GM21737 (cell line): ENCODE measurements at regions not wholly inside any gene's neighbourhood (a gene's known extent, or its start where the extent isn't known, plus 50 kb on each side); places are given as distances from the start of the nearest gene placed in this dataset.
"Not testable (repeated sequence)": the region's sequence is repeated elsewhere in the genome, so short reads cannot be mapped to it uniquely, and the experiment has no call there.

Experiments used
- ATAC-seq: cut with Tn5 transposase; IDR thresholded peaks from one replicate; pipeline ENCODE4 v1.9.1; 2021; ENCODE audit warnings: mild to moderate bottlenecking, moderate library complexity; ENCODE audit not compliant: unreplicated experiment

DNA sequence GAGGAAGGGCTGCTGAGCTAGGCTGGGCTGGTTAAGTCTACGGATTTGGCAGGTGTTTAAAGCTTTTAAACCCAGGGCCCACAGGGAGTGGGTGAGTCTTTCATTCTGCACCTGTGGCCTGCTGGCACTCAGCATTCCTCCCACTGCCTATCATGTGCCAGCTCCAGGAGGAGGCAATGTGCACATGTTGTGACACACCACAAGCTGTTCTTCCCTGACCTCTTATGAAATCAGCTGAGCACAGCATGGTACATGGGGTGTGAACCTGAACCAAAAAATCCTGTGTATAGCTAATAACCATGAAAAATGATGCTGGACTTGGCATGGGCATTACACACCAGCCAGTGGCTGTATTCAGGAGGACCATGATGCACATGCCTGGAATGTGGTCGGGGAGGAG lies 297.9 kb upstream of the MMADHC start:
- ATAC-seq, result no peak

DNA sequence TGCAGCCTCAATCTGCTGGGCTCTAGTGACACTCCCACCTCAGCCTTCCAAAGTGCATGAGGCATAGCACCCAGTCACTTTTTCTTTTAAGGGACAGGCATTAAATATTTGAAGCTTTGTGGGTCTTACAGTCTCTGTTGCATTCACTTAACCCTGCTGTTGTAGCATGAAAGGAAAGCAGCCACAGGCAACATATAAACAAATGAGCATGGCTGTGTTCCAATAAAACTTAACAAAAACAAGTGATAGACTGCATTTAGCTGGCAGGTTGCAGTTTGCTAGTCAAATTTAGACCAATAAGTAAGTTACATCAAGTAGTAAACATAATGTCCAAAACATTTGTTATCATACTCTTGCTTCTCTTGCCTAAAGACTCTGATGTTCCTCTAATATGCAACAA lies 297.3 kb upstream of the MMADHC start:
- no peak for ATAC-seq

DNA sequence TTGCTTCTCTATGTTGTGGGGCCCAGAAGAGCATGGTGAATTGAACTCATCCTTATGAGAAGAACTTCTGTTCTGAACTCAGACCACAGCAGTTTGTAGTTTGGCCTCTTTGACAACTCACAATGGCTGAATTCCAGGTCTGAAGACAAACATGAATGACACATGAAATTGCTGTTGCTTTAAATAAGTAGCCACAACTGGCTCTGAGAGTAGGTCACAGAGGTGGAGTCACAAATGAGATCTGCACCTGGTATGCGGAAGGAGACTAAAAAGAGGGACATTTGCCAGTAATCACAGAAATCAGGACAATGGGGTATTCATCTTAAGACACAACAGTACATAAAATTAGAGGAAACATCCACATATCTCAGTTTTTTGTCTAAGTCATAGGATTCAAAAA lies 290.3 kb upstream of the MMADHC start:
- no peak for ATAC-seq

DNA sequence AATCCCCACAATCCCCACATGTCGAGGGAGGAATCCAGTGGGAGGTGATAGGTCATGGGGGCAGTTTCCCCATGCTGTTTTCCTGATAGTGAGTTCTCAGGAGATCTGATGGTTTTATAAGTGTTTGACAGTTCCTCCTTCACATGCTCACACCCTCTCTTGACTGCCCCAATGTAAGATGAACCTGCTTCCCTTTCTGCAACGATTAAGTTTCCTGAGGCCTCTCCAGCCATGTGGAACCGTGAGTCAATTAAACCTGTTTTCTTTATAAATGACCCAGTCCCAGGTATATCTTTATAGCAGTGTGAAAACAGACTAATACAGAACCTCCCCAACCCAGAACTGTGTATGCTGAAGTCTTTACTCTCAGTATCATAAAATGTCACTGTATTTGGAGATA lies 289.5 kb upstream of the MMADHC start:
- ATAC-seq, result no peak

DNA sequence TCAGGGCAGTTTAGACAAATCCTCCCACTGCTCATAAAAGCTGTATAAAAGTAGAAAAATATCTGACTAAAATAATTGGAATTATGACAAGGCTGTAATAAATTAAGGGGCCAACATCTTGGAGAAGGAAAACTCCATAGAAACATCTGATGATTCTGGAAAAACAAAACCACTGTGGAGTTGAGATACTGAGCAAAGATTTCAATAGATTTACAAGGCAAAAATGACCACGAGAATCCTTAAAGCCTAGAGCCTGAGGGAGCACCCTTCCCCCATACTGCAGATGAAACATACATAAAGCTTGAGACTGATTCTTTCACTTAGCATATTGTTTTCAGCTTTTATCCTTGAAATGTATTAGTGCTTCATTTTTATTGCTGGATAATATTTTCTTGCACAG lies 286.4 kb upstream of the MMADHC start:
- ATAC-seq, result no peak

DNA sequence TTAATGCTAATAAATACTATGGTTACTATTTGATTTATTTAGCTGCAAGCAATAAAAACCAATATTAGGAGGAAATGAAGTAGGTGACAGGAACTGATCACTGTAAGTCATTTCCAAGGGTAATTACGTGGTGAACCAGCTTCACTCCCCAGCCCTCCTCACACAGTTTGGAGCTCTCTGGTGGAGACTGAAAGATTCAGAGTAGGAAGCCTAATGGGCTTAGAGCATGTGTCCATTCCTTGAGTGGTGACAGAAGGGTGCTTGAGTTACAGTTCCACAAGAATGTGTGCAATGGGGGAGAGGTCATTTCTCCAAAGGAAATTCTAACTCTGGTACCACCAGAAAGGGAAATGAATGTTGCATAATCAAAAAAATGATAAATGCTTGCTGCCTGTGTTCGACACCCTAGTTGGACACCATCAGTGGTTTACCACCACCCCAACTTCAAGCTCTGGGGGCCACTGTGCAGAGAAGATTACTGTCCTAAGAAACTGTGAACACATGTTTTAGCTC lies 285.1 kb upstream of the MMADHC start:
- no peak for ATAC-seq

DNA sequence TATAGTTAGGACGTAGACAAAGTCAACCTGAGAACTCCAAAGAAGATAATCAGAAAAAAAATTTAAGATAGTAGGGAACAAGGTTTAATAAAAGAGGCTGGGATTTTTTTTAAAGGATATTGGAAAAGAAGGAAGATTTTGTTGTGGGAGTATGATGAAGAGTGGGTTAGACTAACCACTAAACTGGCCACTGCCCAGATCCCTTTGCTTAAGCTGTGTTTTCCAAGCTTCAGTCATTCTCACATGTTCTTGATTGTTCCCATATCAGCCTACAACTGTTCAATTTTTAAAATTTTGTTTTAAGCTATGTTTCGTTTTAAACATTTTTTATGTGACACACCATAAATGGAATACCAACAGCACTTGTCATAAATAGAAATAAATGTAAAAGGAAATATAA lies 284.5 kb upstream of the MMADHC start:
- ATAC-seq, result no peak

DNA sequence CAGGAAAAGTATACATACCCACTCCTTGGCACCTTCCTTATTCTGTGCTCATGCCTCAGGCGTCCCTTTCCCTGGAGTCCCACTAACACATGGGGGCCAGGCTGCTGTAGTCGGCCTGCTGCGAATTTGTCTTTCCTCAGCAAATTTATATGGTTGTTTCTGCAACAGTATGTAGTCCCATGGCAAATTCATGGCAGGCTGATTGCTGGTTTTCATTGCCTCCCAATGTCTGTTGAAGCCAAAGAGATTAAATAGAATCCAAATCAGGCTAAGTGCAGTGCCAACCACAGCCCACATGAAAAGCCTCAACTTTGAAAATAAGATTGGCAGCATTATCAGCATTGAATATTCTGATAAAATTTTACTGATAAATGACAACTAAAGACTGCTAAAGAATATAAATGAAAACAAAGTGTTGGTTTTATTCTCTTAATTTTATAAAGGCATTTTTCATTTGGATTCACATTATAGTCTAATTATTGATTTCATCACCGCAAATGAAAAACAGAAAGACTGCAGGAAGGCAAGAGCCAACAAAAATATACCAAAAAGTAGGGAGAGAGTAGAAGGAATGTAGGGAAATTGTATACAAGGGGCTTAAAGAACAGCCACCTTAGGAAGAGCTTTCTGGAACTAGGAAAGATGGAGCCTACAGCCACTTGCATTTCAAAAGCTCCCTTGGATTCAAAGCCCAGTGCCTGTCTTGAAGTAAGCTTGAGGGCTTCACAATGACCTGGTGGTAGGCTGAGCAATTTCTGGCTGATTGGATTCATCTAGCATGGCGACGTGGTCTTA lies 283.7 kb upstream of the MMADHC start:
- ATAC-seq, result no peak

DNA sequence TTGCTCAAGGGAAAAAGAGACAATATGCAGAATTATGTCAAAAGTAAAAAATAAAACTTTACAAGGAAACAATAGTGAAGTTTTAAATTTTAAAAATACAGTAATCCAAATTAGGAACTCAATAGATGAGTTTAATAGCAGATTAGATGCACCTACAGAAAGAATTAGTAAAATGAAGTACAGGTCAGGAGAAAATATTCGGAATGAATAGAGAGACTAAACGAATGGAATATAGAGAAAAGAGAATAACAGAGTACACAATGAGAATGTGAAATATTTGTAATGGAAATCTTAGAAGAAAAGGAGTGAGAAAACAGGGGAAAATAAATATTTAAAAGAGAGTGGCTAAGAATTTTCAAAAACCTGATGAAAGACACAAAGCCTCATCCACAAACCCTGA lies 275.7 kb upstream of the MMADHC start:
- no peak for ATAC-seq

DNA sequence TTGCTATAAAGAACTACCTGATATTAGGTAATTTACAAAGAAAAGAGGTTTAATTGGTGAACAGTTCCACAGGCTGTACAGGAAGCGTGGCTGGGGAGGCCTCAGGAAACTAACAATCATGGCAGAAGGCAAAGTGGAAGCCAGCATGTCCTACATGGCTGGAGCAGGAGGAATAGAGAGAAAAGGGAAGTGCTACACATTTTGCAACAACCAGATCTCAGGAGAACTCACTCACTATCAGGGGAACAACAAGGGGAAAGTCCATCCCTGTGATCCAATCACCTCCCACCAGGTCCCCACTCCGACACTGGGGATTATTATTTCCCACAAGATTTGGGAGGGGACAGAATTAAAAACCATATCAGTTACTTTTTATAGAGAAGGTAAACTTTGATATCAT lies 273.5 kb upstream of the MMADHC start:
- no peak for ATAC-seq

DNA sequence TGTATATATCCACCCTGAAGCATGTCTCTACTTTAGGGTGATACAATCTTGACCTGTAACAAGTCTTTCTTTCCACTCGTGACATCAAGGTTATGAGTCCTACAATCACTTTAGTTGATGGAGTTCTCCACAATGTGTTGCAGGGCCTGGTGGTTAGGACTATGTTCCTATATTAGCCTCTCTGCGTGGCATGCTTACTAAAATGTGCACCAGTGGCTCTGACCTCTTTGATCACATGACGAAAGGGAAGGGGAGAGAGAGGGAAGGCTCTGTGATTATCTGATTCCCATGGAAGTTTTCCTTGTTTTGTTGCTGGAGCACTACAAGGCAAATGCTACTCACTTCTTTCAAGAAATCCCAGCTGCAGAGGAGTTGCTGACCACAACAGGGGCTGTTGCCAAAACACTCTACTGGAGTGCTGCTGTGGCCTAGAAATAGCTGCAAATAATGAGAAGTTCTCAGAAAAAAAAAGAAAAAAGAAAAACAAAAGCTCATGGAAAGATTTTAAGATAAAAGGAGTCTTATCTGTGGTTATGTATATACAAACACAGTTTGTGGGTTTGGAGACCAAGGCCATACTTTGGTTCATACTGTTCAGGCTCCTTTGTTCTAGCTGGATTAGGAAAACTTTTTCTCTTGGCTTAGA lies 272.8 kb upstream of the MMADHC start:
- ATAC-seq, result no peak

DNA sequence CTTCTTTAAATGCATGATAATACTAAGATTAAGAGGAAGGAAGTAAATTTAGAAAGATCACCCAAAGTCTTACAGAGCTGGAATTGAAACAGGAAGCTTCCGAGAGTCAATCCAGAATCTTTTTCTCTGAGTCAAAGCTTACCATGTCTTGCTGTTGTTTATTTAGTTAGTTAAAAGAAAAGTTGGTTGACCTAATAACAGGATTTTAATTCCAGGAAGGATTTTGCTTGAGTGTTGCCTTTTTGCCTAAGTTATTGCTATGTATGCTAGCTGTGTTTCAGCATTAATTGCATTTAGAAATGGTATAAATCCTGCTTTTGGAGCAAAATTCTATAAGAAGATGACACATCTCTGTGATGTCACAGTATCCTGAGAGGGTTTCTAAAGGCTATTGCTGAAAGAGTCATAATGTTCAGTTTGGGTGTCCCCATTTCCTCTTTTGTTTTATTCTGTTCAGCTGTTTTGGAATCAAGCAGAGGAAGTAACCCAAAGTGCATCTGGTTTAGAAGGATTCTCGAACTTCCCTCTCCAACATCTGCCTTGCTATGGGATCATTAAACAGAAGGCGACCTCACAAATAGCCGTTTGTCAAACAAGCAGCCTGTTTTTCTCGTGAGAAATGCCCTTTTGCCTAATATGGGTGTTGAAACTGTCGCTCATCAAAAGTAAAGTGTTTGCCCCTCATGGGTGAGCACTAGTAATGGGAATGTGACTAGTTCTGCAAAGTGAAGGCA lies 271.5 kb upstream of the MMADHC start:
- ATAC-seq, result no peak

DNA sequence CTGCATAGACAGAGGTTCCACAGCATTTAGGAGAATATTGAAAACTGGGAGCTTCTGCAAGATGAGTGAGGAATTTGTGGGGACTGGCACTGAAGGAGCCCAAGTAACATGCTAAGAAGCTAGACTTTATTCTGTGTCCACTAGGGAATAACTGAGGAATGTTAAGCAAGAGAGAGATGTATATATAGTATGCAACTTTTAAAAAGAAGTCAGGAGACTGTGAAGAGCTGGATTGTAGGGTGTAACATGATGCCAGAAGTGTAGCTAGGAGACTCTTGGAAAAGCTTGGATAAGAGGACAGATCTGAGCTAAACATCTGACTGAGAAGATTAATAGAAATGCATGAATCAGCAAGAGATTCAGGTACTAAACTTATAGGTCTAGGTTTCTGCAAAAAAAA lies 270.6 kb upstream of the MMADHC start:
- ATAC-seq, result no peak

DNA sequence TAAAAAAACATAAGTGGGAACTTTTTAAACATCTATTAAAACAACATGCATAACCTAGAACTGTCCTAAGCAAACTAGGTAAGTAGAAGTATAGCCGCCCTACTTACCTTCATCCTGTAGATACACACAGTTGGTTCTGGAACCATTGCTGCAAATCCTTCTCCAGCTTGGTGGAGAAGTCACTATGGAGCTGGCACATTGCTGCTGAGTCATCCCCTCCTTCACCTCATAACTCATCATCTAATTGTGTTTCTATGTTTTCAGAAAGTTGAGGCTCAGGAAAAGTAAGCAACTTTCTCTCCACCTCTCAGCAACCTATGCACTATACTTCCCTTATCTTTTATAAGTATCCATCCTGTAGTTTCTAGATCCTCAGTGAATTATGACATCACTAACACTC lies 269.8 kb upstream of the MMADHC start:
- no peak for ATAC-seq

DNA sequence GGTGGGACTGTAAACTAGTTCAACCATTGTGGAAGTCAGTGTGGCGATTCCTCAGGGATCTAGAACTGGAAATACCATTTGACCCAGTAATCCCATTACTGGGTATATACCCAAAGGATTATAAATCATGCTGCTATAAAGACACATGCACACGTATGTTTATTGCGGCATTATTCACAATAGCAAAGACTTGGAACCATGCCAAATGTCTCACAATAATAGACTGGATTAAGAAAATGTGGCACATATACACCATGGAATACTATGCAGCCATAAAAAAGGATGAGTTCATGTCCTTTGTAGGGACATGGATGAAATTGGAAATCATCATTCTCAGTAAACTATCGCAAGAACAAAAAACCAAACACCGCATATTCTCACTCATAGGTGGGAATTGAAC lies 268.3 kb upstream of the MMADHC start:
- not testable (repeated sequence) for ATAC-seq

DNA sequence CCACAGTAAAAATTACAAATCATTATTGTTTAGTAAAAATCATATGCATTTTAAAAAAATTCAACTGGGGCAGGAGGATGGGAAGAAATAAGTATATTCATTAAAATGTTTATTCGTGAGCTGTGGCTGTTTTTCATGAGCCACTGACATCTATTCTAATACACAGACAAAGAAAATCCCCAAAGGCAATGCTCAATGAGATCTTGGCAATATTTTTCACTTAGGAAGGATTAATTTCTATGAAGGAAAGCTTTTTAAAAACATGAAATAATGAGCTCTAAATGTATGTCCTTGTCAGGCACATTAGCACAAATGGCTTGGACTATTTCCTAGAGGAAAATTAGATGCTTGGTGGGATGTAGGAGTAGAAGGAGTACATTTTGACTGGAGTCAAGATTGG lies 262.0 kb upstream of the MMADHC start:
- no peak for ATAC-seq

DNA sequence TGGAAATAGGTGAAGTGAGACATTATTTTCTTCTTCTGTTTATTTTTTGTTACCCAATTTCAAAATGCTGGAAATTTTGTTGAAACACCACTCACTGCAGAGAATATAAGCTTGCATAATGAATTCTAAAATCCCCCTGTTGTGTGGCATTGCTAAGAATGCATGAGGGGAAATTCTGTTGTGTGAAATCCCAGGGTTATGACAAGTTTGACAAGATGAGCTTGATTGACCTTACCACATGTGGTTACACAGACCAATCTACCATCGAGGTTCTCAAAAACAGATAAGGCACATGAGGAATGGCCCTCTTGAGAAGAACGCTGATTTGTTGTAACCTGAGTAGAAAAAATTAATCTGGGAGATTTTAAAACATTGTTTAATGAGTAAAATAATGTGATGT lies 261.6 kb upstream of the MMADHC start:
- no peak for ATAC-seq

DNA sequence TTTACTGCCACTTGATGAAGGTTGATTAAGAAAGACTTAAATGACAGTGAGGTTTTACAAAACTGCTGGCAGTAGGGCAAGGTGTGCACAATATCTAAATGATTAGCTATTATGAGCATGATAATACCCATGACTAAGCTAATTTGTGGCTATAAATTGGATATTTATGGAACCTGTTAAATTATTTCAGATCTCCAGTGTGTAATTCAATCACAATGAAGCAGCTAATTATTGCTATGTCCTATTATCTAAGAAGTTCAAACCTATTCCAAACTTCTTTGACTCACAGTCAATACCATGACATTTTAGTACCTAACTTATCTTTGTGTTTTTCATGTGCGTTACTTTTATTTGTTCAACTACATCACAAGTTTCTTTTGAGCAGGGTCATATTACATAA lies 253.8 kb upstream of the MMADHC start:
- no peak for ATAC-seq

DNA sequence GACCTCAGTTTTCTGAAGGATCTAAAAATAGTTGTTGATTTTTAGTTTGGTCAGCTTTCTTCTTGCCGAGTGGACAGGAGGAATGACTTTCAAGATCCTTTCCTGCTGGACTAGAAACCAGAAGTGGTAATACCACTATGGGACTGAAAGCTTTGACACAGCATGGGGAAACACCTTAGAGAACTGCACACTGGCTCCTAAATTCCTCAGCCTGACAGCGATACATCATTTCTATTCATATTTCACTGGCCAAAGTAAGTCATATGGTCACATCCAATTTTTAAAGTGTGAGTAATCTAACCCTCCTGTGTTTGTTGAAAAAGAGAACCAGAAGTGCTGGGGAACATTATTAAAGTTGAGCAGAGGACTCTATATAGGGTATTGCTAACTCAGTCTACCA lies 244.7 kb upstream of the MMADHC start:
- no peak for ATAC-seq

DNA sequence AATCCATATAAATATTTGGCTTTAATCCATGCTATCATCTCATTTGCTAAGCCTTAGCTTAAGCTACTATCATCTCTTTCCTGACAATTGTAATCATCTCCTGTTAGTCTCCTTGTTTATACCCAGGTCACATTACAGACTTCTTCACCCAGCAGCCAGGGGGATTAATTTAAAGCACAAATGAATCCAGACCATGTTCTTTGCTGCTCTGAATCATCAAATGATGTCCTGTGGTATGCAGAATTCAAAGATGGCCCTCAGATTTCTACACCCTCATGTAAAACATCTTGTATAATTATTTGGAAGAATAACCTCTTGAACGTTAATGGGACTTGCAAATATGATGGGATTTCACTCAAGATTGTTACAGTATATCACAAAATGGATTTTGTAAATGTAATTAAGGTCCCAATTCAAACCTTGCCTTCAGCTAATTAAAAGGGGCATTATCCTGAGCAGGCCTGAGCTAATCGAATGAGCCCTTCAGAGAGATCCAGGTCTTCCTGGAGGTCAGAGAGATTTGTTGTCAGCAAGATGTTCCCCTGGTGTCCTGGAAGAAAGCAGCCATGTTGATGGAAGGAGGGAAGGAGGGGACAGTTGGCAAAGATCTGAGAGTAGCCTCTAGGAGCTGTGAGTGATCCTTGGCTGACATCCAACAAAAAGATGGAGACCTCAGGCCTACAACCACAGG lies 241.1 kb upstream of the MMADHC start:
- ATAC-seq, result no peak

DNA sequence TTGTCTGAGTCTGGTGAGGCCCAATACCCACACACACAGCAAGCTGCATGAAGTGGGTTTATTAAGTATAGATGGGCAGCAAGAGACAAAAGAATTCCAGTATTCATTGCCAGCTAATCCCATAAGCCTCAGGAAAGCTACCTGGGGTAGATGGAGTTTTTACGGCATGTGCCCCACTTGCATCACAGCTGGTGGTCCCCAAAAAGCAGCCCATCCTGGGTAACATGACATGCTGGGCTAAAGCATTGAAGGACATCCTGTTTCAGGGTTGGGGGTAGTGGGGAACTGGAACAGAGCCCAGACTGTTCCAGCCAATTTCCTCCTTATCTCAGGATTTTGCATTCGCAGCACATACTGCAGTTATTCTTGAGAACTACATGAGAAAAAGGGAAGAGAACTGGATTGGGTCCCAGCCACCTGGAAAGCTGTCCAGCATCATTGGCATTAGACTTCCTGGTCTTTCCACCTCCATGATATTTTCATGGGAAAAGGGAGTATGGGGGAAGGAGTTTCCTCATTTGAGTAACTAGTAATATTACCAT lies 240.1 kb upstream of the MMADHC start:
- no peak for ATAC-seq
